Neuronal stem cell (in vitro differentiated cells): ENCODE measurements at regions not wholly inside any gene's neighbourhood (a gene's known extent, or its start where the extent isn't known, plus 50 kb on each side); places are given as distances from the start of the nearest gene placed in this dataset.
"Not testable (repeated sequence)": the region's sequence is repeated elsewhere in the genome, so short reads cannot be mapped to it uniquely, and the experiment has no call there.

Experiments used
- DNase-seq: peaks from one replicate; pipeline ENCODE4 v3.0.0-alpha.2; 2013; ENCODE audit warnings: low spot score
- H2AFZ ChIP-seq: one replicate; pipeline ENCODE4 v1.6.1; 2013; ENCODE audit warnings: mild to moderate bottlenecking, low read length, inconsistent platforms
- H2AK5ac ChIP-seq: 2 replicates; pipeline ENCODE4 v1.6.1; 2013; ENCODE audit warnings: low read depth, mild to moderate bottlenecking, inconsistent platforms, low read length, moderate library complexity, mixed read lengths
- H2BK120ac ChIP-seq: 2 replicates; pipeline ENCODE4 v1.6.1; 2013; ENCODE audit warnings: low read depth, mild to moderate bottlenecking, inconsistent platforms, low read length, moderate library complexity, mixed read lengths
- H2BK12ac ChIP-seq: one replicate; pipeline ENCODE4 v1.6.1; 2013; ENCODE audit warnings: low read length, inconsistent platforms
- H2BK15ac ChIP-seq: 2 replicates; pipeline ENCODE4 v1.6.1; 2013; ENCODE audit warnings: mild to moderate bottlenecking, low read length, inconsistent platforms, mixed read lengths
- H2BK5ac ChIP-seq: one replicate; pipeline ENCODE4 v1.6.1; 2013; ENCODE audit warnings: inconsistent platforms, mild to moderate bottlenecking, low read length, moderate library complexity
- H3K14ac ChIP-seq: one replicate; pipeline ENCODE4 v1.6.1; 2013; ENCODE audit warnings: low read length, inconsistent platforms
- H3K18ac ChIP-seq: 2 replicates; pipeline ENCODE4 v1.6.1; 2013; ENCODE audit warnings: low read length, inconsistent platforms
- H3K23ac ChIP-seq: 2 replicates; pipeline ENCODE4 v1.6.1; 2013; ENCODE audit warnings: low read depth, mild to moderate bottlenecking, mixed read lengths, low read length, inconsistent platforms; ENCODE audit not compliant: poor library complexity
- H3K27ac ChIP-seq: replicated peaks from 3 replicates; pipeline ENCODE4 v1.5.1; 2013; ENCODE audit warnings: low read length, inconsistent platforms
- H3K27me3 ChIP-seq, 3 experiments: 2 replicates each; pipeline ENCODE4 v1.6.1; 2013; ENCODE audit warnings: low read length in 3 of 3, mild to moderate bottlenecking in 2 of 3, inconsistent platforms in 1 of 3, low read depth in 1 of 3, mixed read lengths in 1 of 3, moderate library complexity in 1 of 3; ENCODE audit not compliant: control insufficient read depth in 3 of 3, insufficient read depth in 3 of 3
- H3K36me3 ChIP-seq, 2 donors: replicated peaks in 1 of 2; 2 replicates each; pipeline ENCODE4 v1.6.1; 2013; ENCODE audit warnings: low read length in 2 of 2; ENCODE audit not compliant: control insufficient read depth in 2 of 2, insufficient read depth in 2 of 2
- H3K4ac ChIP-seq: 2 replicates; pipeline ENCODE4 v1.6.1; 2013; ENCODE audit warnings: inconsistent platforms, mild to moderate bottlenecking, low read length, moderate library complexity
- H3K4me1 ChIP-seq, 2 donors: 1 replicate in 1 of 2; 2 replicates in 1 of 2; pipeline ENCODE4 v1.6.1; 2013; ENCODE audit warnings: low read length in 2 of 2, low read depth in 1 of 2; ENCODE audit not compliant: control insufficient read depth in 2 of 2, insufficient read depth in 1 of 2
- H3K4me2 ChIP-seq: one replicate; pipeline ENCODE4 v1.6.1; 2013; ENCODE audit warnings: mild to moderate bottlenecking, low read length, inconsistent platforms; ENCODE audit not compliant: insufficient read depth, poor library complexity, severe bottlenecking
- H3K4me3 ChIP-seq, 2 donors: 2 replicates each; pipeline ENCODE4 v1.5.1; 2013; ENCODE audit warnings: low read length in 2 of 2, mild to moderate bottlenecking in 2 of 2, inconsistent platforms in 1 of 2, moderate library complexity in 1 of 2
- H3K79me1 ChIP-seq: one replicate; pipeline ENCODE4 v1.6.1; 2013; ENCODE audit warnings: low read depth, mild to moderate bottlenecking, inconsistent platforms, low read length, moderate library complexity
- H3K9ac ChIP-seq: one replicate; pipeline ENCODE4 v1.6.1; 2013; ENCODE audit warnings: mild to moderate bottlenecking, low read depth, low read length, inconsistent platforms; ENCODE audit not compliant: poor library complexity
- H3K9me3 ChIP-seq, 2 donors: replicated peaks in 1 of 2; 2 replicates each; pipeline versions ENCODE3 to v1.6.1; 2013; ENCODE audit warnings: low read length in 2 of 2, mild to moderate bottlenecking in 2 of 2, inconsistent platforms in 1 of 2, low read depth in 1 of 2, mixed read lengths in 1 of 2, moderate library complexity in 1 of 2; ENCODE audit not compliant: control insufficient read depth in 2 of 2, insufficient read depth in 1 of 2
- H4K8ac ChIP-seq: one replicate; pipeline ENCODE4 v1.6.1; 2013; ENCODE audit warnings: low read depth, mild to moderate bottlenecking, inconsistent platforms, low read length, moderate library complexity
- H4K91ac ChIP-seq: one replicate; pipeline ENCODE4 v1.6.1; 2013; ENCODE audit warnings: low read length, low read depth, mild to moderate bottlenecking, inconsistent platforms; ENCODE audit not compliant: poor library complexity
- WGBS, 2 donors: extraction: QIAGEN DNeasy Blood & Tissue Kit; methylation state at CpG; one replicate each; pipeline ENCODE4 v1.1.7; 2013; ENCODE audit warnings: missing lambda C conversion rate in 2 of 2, mixed read lengths in 1 of 2; ENCODE audit not compliant: insufficient read length in 2 of 2, insufficient replicate concordance in 1 of 2; ENCODE audit errors: extremely low coverage in 2 of 2; 5-methylcytosine and 5-hydroxymethylcytosine counted together

DNA sequence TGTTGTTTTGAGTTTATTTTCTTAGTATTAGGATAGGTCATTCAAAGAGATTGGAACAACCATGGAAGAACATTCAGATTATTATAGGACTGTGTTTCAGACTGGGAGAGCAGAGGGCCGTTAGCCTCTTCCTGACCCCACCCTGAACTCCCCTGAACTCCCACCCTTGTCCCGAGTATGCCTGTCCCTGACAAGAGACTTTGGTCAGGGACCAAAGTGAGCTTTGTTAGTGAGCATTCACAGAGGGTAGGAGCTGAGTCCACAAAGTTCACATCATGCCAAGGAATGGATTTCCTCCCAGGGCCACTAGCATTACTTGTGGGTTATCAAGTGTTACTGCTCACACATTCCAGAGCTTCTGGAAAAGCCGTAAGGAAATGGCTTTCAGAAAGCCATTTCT is 94.7 kb upstream of the IKBKE start:
- not testable (repeated sequence) for H3K4me2 ChIP-seq, H2BK12ac ChIP-seq, H4K8ac ChIP-seq, H3K27me3 ChIP-seq, H3K4me3 ChIP-seq, H3K9me3 ChIP-seq, H2AK5ac ChIP-seq, H4K91ac ChIP-seq, H2AFZ ChIP-seq, H2BK120ac ChIP-seq, H3K36me3 ChIP-seq, H3K18ac ChIP-seq, H3K9ac ChIP-seq, H2BK15ac ChIP-seq, H3K4ac ChIP-seq, H3K79me1 ChIP-seq, DNase-seq, H3K4me1 ChIP-seq, H3K27ac ChIP-seq, H3K23ac ChIP-seq, H3K14ac ChIP-seq, H2BK5ac ChIP-seq
- no CpG with 5 or more reads among the region's 3 CpGs for WGBS, 2 donors

DNA sequence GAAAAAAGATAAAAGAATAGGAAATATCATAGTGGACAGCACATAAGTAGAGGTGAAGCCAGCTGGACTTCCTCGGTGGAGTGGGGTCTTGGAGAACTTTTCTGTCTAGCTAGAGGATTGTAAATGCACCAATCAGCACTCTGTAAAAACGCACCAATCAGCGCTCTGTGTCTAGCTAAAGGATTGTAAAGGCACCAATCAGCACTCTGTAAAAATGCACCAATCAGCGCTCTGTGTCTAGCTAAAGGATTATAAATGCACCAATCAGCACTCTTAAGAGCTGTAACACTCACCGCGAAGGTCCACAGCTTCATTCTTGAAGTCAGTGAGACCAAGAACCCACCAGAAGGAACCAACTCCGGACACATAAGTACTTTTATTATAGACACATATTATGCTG is 91.8 kb upstream of the IKBKE start:
- not testable (repeated sequence) for H2BK12ac ChIP-seq, H3K14ac ChIP-seq, H3K4ac ChIP-seq, H3K4me3 ChIP-seq, H3K27me3 ChIP-seq, H3K27ac ChIP-seq, H3K79me1 ChIP-seq, H2BK120ac ChIP-seq, H3K36me3 ChIP-seq, H3K9me3 ChIP-seq, H4K91ac ChIP-seq, H2BK5ac ChIP-seq, H3K23ac ChIP-seq, H3K9ac ChIP-seq, DNase-seq, H4K8ac ChIP-seq, H2AFZ ChIP-seq, H3K4me2 ChIP-seq, H3K18ac ChIP-seq, H3K4me1 ChIP-seq, H2AK5ac ChIP-seq, H2BK15ac ChIP-seq
- whole genome bisulfite sequencing, 2 donors: no CpG with 5 or more reads among the region's 7 CpGs

DNA sequence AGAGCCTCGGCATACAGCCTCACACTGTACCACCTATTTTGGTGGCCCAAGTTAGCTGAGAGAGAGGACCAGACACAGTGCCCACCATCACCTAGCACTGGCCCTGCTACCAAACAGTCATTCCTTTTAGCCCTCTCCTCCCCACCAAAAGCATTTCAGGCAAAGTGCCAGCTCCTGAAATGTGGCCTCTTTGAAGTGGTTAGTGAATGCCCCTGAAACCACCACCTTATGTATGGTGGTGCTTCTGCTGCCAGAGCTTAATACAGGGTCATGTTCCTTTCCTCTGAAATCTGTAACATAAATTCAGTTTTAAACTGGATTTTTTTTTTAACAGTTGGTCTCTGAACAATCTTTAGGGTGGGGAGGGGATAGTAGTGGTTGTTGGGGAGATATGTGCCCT is 91.0 kb upstream of the IKBKE start:
- not testable (repeated sequence) for H2BK12ac ChIP-seq, H2AK5ac ChIP-seq, H4K91ac ChIP-seq, H3K4ac ChIP-seq, H4K8ac ChIP-seq, H3K9ac ChIP-seq, H3K36me3 ChIP-seq, H3K27ac ChIP-seq, H3K4me2 ChIP-seq, H3K27me3 ChIP-seq, H2BK120ac ChIP-seq, H2AFZ ChIP-seq, H3K4me1 ChIP-seq, H3K79me1 ChIP-seq, H3K9me3 ChIP-seq, H3K4me3 ChIP-seq, H3K14ac ChIP-seq, H3K23ac ChIP-seq, H3K18ac ChIP-seq, H2BK15ac ChIP-seq, H2BK5ac ChIP-seq, DNase-seq
- no CpG with 5 or more reads among the region's 1 CpG for WGBS, 2 donors

DNA sequence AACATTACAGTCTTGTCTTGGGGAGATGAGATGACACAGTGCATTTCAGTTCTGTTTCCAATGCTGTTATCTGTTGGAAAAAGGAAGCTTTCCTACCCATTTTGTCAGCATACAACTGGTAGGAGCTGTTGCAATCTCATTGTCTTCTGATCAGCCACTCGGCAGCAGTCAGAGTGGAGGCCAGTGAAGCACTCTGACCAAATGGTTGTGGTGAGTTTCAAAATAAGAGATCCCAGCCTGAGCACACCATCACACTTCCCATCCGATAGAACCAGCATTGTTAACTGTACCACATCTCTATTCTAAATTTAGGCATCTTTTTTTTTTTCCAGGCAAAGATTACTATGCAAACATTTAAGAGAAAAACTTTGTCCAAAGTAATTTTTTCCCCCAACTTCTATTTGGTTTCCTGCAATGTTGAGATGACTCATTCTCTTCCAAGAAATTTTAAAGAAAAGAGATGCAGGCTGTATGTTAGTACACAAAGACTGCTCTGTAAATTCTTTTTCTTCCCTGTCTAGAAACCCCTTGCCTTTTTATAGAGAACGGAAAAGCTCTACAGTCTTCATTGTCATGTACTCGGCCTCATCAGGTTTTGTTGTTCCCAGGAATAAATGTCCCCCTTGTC is 90.0 kb upstream of the IKBKE start:
- no CpG with 5 or more reads among the region's 4 CpGs for WGBS, 2 donors
- H2BK5ac ChIP-seq: not testable (repeated sequence)

More for the DNA sequence above, 90.0 kb upstream of the IKBKE start:
- H2BK12ac ChIP-seq, H3K36me3 ChIP-seq, H3K4ac ChIP-seq, H4K8ac ChIP-seq, H2BK15ac ChIP-seq, H3K9me3 ChIP-seq, H3K9ac ChIP-seq, H3K23ac ChIP-seq, H3K18ac ChIP-seq, H2AK5ac ChIP-seq, H3K79me1 ChIP-seq, H2AFZ ChIP-seq, H4K91ac ChIP-seq, H3K4me2 ChIP-seq, H3K4me1 ChIP-seq, DNase-seq, H3K14ac ChIP-seq, H3K27me3 ChIP-seq, H2BK120ac ChIP-seq, H3K27ac ChIP-seq, H3K4me3 ChIP-seq: not testable (repeated sequence)
